OCI-LY1 (cell line): ENCODE measurements at regions not wholly inside any gene's neighbourhood (a gene's known extent, or its start where the extent isn't known, plus 50 kb on each side); places are given as distances from the start of the nearest gene placed in this dataset.

ENCODE experiments used
- H2AFZ ChIP-seq: fragments of 200-600 bp; sonication (generic), shearing (Covaris generic); 2 replicates; pipeline ENCODE4 v1.6.0; 2014; ENCODE audit warnings: antibody characterized with exemption, mild to moderate bottlenecking, low read length
- H3F3A ChIP-seq: fragments of 200-600 bp; sonication (generic), shearing (Covaris generic); 2 replicates; pipeline ENCODE4 v1.6.0; 2014; ENCODE audit warnings: mild to moderate bottlenecking, antibody characterized with exemption, low read length, moderate library complexity; ENCODE audit not compliant: insufficient read depth
- H3K27ac ChIP-seq: fragments of 200-600 bp; sonication (generic); 2 replicates; pipeline ENCODE4 v1.5.1; 2014; ENCODE audit warnings: low read length, mixed run types, mild to moderate bottlenecking, low read depth; ENCODE audit not compliant: poor library complexity, severe bottlenecking
- H3K27me3 ChIP-seq: fragments of 200-600 bp; sonication (generic); 2 replicates; pipeline ENCODE4 v1.6.0; 2014; ENCODE audit warnings: antibody characterized with exemption, mild to moderate bottlenecking, low read length, moderate library complexity; ENCODE audit not compliant: insufficient read depth
- H3K36me3 ChIP-seq: fragments of 200-600 bp; sonication (generic); 2 replicates; pipeline ENCODE4 v1.6.1; 2014; ENCODE audit warnings: mild to moderate bottlenecking, antibody characterized with exemption, low read length, moderate library complexity, mixed read lengths; ENCODE audit not compliant: insufficient read depth
- H3K4me1 ChIP-seq: fragments of 200-600 bp; sonication (generic); 2 replicates; pipeline ENCODE4 v1.5.1; 2014; ENCODE audit warnings: mild to moderate bottlenecking, low read length, moderate library complexity; ENCODE audit not compliant: insufficient read depth, severe bottlenecking
- H3K4me2 ChIP-seq: fragments of 200-600 bp; sonication (generic), shearing (Covaris generic); 2 replicates; pipeline ENCODE4 v1.6.1; 2014; ENCODE audit warnings: low read length
- H3K4me3 ChIP-seq: fragments of 200-600 bp; sonication (generic); 2 replicates; pipeline ENCODE4 v1.5.1; 2014; ENCODE audit warnings: low read length, low read depth, mild to moderate bottlenecking, mixed read lengths; ENCODE audit not compliant: poor library complexity, severe bottlenecking
- H3K79me2 ChIP-seq: fragments of 200-600 bp; shearing (Covaris generic); 2 replicates; pipeline ENCODE4 v1.6.1; 2016; ENCODE audit warnings: mixed run types, low read length, mixed read lengths; ENCODE audit not compliant: insufficient read depth
- H3K9ac ChIP-seq: fragments of 200-600 bp; sonication (generic), shearing (Covaris generic); 2 replicates; pipeline ENCODE4 v1.6.1; 2014; ENCODE audit warnings: mild to moderate bottlenecking, low read length, mixed read lengths
- H3K9me2 ChIP-seq: fragments of 200-600 bp; sonication (generic), shearing (Covaris generic); 2 replicates; pipeline ENCODE4 v1.6.1; 2014; ENCODE audit warnings: low read depth, mild to moderate bottlenecking, low read length, mixed read lengths
- H3K9me3 ChIP-seq: fragments of 200-600 bp; shearing (Covaris generic); 2 replicates; pipeline ENCODE4 v1.6.1; 2014; ENCODE audit warnings: low read length, mixed read lengths
- H4K20me1 ChIP-seq: fragments of 200-600 bp; sonication (generic), shearing (Covaris generic); 2 replicates; pipeline ENCODE4 v1.6.0; 2016; ENCODE audit warnings: mild to moderate bottlenecking, low read length; ENCODE audit not compliant: insufficient read depth
- EZH2 ChIP-seq: fragments of 200-600 bp; sonication (generic), shearing (Covaris generic); IDR thresholded peaks from 2 replicates; pipeline ENCODE4 v1.8.0; 2017; ENCODE audit warnings: borderline replicate concordance, mixed run types, mild to moderate bottlenecking, antibody characterized with exemption, low read length, moderate library complexity, mixed read lengths
- TF ChIP-seq, protein P1 (sequence below): fragments of 200-600 bp; sonication (generic), shearing (Covaris generic); IDR thresholded peaks from 2 replicates; pipeline ENCODE4 v1.5.1; 2017; ENCODE audit warnings: mild to moderate bottlenecking, antibody characterized with exemption, low read length, moderate library complexity, mixed read lengths

DNA sequence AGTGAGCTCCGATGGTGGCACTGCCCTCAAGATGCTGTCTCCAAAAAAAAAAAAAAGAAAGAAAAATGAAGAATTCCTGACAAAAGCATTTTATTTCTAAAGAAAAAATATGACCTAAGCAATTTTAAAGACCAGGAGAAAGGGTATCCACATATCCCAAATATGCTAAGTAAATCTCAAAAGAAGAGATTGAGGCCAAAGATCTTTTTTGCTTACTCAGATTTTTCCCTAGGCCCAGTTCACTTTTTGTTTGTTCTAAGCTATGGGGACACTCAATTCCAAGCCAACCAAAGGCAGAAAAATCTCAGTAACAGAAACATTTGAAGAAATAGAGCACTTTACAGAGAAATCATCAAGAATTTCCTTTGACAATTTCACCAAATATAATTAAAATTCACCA, 150.8 kb downstream of the SOX9 start:
- Histone ChIP-seq H3F3A (no peaks in the 10 kb centered on the region), H3K79me2 (no peaks in the 10 kb centered on the region), H3K4me2 (no peak overlapping the region), H3K27me3 (no peaks in the 10 kb centered on the region), H4K20me1 (no peaks in the 10 kb centered on the region), H3K9me3 (no peaks in the 10 kb centered on the region), H3K4me3 (no peak overlapping the region), H3K9me2 (no peaks in the 10 kb centered on the region), H3K4me1 (no peaks in the 10 kb centered on the region), H3K27ac (no peak overlapping the region), H3K36me3 (no peaks in the 10 kb centered on the region), H2AFZ (no peak overlapping the region), H3K9ac (no peak overlapping the region)
- TF ChIP-seq, protein P1, sequence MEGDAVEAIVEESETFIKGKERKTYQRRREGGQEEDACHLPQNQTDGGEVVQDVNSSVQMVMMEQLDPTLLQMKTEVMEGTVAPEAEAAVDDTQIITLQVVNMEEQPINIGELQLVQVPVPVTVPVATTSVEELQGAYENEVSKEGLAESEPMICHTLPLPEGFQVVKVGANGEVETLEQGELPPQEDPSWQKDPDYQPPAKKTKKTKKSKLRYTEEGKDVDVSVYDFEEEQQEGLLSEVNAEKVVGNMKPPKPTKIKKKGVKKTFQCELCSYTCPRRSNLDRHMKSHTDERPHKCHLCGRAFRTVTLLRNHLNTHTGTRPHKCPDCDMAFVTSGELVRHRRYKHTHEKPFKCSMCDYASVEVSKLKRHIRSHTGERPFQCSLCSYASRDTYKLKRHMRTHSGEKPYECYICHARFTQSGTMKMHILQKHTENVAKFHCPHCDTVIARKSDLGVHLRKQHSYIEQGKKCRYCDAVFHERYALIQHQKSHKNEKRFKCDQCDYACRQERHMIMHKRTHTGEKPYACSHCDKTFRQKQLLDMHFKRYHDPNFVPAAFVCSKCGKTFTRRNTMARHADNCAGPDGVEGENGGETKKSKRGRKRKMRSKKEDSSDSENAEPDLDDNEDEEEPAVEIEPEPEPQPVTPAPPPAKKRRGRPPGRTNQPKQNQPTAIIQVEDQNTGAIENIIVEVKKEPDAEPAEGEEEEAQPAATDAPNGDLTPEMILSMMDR: no peak
- no peak for TF ChIP-seq EZH2

DNA sequence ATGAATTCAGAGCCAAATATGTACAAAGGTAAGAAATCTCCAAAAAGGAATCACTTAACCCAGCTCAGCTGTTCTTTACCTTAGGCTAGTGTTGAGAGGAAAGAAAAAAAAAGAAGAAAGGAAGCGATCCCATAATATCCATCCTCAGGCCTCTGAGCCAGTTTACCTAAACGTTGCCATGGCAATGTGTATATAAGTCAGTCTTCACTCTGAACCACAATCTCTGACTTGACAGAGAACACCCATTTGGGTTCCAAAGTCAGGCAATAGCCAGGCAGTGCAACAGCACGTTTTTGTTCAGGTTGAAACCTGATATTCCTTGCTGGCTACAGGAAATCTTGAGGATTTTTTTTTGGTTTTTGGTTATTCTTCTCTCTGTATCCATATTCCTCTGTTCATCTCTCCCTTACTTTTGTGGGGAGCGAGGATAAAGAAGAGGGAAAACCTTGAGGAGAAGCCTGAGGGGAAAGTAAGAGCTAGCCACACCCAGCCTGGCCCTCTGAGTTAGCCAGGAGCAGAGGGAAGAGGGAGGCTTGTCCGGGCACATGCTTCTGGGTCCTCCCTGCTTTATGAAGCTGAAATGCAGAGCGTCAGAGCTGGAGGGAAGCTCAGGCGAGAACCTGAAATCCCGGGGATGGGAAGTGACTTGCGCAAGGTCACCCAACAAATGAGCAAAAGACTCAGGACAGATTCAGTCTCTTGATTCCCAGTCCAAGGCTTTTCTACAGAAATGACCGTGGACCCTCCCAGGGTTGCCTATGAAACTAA, 152.7 kb downstream of the SOX9 start:
- Histone ChIP-seq H3K9ac (no peak overlapping the region), H3K4me1 (no peaks in the 10 kb centered on the region), H3K27ac (no peak overlapping the region), H3K9me2 (no peaks in the 10 kb centered on the region), H3K4me2 (no peak overlapping the region), H3K36me3 (no peaks in the 10 kb centered on the region), H3K4me3 (no peak overlapping the region), H4K20me1 (no peaks in the 10 kb centered on the region), H3F3A (no peaks in the 10 kb centered on the region), H3K9me3 (no peaks in the 10 kb centered on the region), H3K79me2 (no peaks in the 10 kb centered on the region), H2AFZ (no peak overlapping the region), H3K27me3 (no peaks in the 10 kb centered on the region)
- TF ChIP-seq, protein P1: no peak
- no peak for TF ChIP-seq EZH2

DNA sequence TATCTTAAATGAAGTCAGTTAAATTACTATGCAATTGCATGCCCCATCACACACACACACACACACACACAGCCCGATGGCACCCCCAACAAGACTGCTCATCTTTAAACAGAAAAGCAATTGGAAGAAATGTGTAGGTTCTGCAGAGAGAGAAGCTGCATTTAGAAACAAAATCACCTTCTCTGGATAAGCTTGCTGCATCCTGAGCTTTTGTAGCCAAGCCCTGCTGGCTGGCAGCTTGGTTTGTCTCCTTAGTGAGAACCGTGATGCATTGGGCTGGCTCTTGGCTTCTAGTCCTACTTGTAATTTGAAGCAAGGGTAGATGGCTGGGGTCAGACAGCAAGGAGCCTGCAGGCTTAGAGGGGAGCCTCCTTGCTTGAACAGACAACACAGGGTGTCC, 153.8 kb downstream of the SOX9 start:
- H3K27me3 ChIP-seq: no peaks in the 10 kb centered on the region
- no peaks in the 10 kb centered on the region for H3F3A ChIP-seq
- H3K27ac ChIP-seq: no peak overlapping the region
- H3K9ac ChIP-seq: no peak overlapping the region
- H2AFZ ChIP-seq: no peak overlapping the region
- no peaks in the 10 kb centered on the region for H3K4me1 ChIP-seq
- no peak overlapping the region for H3K4me2 ChIP-seq
- no peaks in the 10 kb centered on the region for H3K79me2 ChIP-seq
- H3K36me3 ChIP-seq: no peaks in the 10 kb centered on the region
- no peak overlapping the region for H3K4me3 ChIP-seq
- no peak for TF ChIP-seq EZH2
- TF ChIP-seq, protein P1: no peak
- H3K9me3 ChIP-seq: no peaks in the 10 kb centered on the region
- no peaks in the 10 kb centered on the region for H4K20me1 ChIP-seq
- H3K9me2 ChIP-seq: no peaks in the 10 kb centered on the region
